Activated naive CD4-positive, alpha-beta T cell treated with anti-CD3 and anti-CD28 coated beads, Interleukin-2, amount 50 U/mL, for 72 hours (primary cell): ENCODE measurements at regions not wholly inside any gene's neighbourhood (a gene's known extent, or its start where the extent isn't known, plus 50 kb on each side); places are given as distances from the start of the nearest gene placed in this dataset.
"Not testable (repeated sequence)": the region's sequence is repeated elsewhere in the genome, so short reads cannot be mapped to it uniquely, and the experiment has no call there.

Source experiments
- ATAC-seq, 2 donors: fragments of 150-1000 bp; cut with Tn5 transposase; 2 replicates each; pipeline ENCODE4 v1.10.0; 2021; ENCODE audit warnings: mild to moderate bottlenecking in 2 of 2, moderate library complexity in 2 of 2
- DNase-seq, 2 donors: peaks; one replicate each; pipeline ENCODE4 v3.0.0; 2021 to 2022; ENCODE audit warnings: low spot score in 2 of 2
- H3K27ac Mint-ChIP-seq, 2 donors: one replicate each; pipeline ENCODE4 v1.8.0; 2022; ENCODE audit warnings: mild to moderate bottlenecking in 2 of 2, mixed read lengths in 2 of 2
- H3K36me3 Mint-ChIP-seq, 2 donors: one replicate each; pipeline ENCODE4 v1.8.0; 2022; ENCODE audit warnings: mixed read lengths in 2 of 2
- H3K9me3 Mint-ChIP-seq, 2 donors: one replicate each; pipeline ENCODE4 v1.8.0; 2022; ENCODE audit warnings: mixed read lengths in 2 of 2

DNA sequence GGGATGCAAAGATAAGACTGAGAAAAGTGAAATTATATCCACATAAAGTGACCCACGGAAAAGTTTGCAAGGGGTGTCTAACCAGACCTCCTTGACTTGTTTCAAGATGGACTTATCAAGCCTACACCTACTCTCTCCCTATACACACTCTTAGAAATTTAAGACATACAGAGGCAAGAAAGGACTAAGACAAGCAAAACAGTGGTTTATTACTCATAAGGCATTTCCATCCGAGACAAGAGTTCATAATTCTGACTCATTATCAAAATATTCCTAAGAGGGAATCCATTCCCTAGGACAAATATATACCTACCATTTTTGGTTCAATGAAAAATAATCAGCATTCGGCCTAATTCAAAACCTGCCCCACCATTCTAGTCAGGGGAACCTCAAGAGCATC, 232.6 kb upstream of the GPC6 start:
- no peak for ATAC-seq
- no peaks in the 10 kb centered on the region for H3K36me3 Mint-ChIP-seq
- no peak for DNase-seq
- peaks cover 27 to 28% of the 10 kb centered on the region in 2 donors for H3K9me3 Mint-ChIP-seq
- H3K27ac Mint-ChIP-seq = no peak overlapping the region

DNA sequence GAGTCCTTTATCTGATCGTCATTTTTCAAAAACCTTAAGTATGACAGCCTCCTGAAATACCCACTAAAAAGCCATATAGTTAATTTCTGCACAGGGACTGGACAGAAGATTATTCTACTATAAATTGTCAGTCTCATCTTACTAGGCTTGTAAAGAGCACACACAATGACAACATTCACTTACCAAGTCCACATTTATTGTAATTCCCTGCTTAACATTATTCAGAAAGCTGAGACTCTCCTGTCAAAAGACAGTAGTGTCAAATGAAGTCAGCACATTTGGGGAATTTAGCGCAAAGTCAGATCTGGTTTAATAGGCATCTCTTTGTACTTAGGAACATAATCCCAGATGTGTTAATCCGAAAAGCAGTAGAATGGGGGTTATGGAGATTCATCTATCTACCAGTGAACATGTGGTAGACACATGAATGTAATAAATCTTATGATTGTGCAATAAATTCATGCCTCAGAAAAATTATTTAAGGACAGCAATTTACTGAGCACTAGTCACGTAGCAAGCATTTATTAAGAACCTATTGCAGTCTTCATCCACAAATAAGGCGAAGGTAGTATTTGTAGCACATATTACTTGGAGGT, 224.6 kb upstream of the GPC6 start:
- ATAC-seq = no peak
- no peak for DNase-seq

DNA sequence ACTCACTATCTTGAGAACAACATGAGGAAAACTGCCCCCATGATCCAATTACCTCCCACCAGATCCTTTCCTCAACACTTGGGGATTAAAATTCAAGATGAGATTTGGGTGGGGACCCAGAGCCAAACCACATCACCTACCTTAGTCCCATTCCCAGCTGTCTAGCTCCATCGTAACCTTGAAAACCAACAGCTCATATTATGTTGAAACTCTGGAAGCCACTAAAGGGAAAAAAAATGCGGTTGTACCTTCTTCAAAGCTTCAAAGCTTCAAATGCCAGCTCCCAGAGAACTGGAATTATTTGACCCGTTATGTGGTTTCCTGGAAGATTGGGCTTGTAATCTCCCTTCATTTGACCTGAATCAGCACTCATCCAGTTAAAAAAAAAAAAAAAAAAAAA, 223.1 kb upstream of the GPC6 start:
- Mint-ChIP-seq H3K27ac (no peak overlapping the region), H3K9me3 (peaks cover 15 to 28% of the 10 kb centered on the region in 2 donors), H3K36me3 (peaks cover 0 to 10% of the 10 kb centered on the region in 2 donors)
- no peak for DNase-seq
- no peak for ATAC-seq

More for the DNA sequence above, 224.6 kb upstream of the GPC6 start:
- Mint-ChIP-seq H3K9me3 (peaks cover 12 to 22% of the 10 kb centered on the region in 2 donors), H3K36me3 (peaks cover 0 to 8% of the 10 kb centered on the region in 2 donors), H3K27ac (no peak overlapping the region)

DNA sequence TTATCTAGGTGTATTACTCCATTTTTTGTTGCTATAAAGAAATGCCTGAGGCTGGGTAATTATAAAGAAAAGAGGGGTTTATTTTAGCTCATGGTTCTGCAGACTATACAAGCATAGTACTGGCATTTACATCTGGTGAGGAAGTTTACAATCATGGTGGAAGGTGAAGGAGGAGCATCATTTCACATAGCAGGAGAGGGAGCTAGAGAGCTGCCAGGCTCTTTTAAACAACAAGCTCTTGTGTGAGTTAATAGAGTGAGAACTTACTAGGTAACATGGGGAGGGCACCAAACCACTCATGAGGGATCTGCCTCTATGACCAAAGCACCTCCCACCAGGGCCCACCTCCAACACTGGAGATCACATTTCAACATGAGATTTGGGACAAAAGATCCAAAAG, 221.7 kb upstream of the GPC6 start:
- DNase-seq = no peak
- Mint-ChIP-seq H3K27ac (no peak overlapping the region), H3K9me3 (peaks cover 15 to 31% of the 10 kb centered on the region in 2 donors), H3K36me3 (peaks cover 0 to 10% of the 10 kb centered on the region in 2 donors)
- no peak for ATAC-seq

DNA sequence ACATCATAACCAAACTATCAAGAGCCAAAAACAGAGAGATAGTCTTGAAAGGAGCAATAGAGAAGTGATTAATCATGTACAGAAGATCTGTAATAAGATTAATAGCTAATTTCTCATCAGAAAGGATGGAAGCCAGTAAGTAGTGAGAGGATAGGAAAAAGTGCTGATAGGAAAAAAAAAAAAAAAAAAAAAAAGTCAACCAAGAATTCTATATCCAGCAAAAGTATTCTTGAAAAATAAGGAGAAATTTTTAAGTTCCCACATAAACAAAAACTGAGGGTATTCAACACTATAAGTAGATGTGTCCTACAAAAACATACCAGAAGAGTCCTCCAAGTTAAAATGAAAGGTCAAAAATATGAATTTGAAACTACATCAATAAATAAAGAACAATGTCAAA, 218.7 kb upstream of the GPC6 start:
- Mint-ChIP-seq H3K27ac (no peak overlapping the region), H3K36me3 (peaks cover 0 to 10% of the 10 kb centered on the region in 2 donors), H3K9me3 (peaks cover 15 to 31% of the 10 kb centered on the region in 2 donors)
- no peak for DNase-seq
- no peak for ATAC-seq

DNA sequence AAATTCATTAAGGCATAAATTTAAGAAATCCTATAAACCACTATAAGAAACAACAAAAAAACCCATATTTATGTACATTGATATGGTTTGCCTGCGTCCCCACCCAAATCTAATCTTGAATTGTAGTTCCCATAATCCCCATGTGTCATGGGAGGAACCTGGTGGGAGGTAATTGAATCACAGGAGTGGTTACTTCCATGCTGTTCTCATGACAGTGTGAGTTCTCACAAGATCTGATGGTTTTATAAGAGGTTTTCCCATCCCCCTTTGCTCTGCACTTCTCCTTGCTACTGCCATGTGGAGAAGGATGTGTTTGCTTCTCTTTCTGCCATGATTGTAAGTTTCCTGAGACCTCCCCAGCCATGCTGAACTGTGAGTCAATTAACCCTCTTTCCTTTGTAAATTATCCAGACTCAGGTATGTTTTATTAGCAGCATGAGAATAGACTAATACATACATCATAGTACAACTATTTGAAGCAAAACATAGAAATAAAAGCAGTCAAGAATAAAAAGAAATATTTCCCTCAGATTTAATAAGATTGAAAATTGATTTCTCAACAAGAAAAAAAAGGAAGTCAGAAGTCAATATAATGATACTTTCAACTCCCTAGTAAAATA, 209.0 kb upstream of the GPC6 start:
- peaks cover 24 to 41% of the 10 kb centered on the region in 2 donors for H3K9me3 Mint-ChIP-seq
- H3K27ac Mint-ChIP-seq = no peak overlapping the region
- ATAC-seq (no peak), DNase-seq (no peak)
- peaks cover 0 to 18% of the 10 kb centered on the region in 2 donors for H3K36me3 Mint-ChIP-seq

DNA sequence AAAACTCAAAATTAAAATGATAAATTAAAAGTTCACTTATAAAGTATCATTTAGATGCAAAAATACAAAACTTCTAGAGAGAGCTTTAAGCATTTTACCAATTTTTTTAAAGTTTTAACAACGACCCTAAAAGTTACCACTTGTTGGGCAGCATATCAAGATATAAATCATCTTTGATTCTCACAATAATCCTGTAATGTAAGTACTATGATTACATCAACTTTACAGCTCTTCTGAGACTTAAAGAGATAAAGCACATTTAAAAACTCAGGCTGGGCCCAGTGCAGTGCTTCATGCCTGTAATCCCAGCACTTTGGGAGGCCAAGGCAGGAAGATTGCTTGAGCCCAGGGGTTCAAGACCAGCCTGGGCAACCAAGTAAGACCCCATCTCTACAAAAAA, 202.7 kb upstream of the GPC6 start:
- Mint-ChIP-seq H3K9me3 (peaks cover 0 to 9% of the 10 kb centered on the region in 2 donors), H3K27ac (no peak overlapping the region), H3K36me3 (no peaks in the 10 kb centered on the region)
- DNase-seq = no peak
- no peak for ATAC-seq

DNA sequence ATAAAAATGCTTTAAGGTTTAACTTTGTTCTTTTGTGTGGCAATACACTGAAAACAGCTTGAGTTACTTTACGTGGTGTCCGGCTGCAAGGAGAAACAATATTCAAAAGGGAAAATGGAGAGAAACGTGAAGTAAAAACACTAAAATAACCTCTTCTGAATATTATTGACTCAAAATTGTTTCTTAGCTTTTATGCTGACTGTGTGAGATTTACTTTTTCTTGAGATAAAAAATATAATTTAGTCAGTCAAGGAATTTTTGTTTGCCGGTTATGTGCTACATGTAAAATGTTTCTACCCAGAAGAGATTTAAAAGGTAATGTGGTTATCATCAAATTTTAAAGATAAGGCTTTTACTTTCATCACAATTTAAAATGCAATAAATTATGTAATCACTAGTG, 200.6 kb upstream of the GPC6 start:
- Mint-ChIP-seq H3K9me3 (peaks cover 0 to under 1% of the 10 kb centered on the region in 2 donors), H3K27ac (no peak overlapping the region), H3K36me3 (no peaks in the 10 kb centered on the region)
- ATAC-seq (no peak), DNase-seq (no peak)

DNA sequence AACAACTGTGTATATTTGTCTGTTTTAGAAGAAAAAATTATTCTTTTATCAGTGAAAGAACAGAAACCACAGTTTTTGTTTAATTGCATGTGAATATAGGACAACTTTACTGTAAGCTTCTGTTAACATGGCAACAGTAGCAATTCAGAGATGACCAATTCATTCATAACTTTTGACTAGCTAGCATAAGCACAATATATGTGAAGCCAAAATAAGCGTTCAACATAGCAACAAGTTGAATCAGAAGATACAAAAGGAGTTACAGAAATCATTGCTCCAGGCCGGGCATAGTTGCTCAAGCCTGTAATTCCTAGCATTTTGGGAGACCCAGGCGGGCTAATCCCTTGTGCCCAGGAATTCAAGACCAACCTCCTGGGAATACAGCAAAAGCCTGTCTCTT, 197.1 kb upstream of the GPC6 start:
- ATAC-seq (no peak), DNase-seq (no peak)
- peaks cover 0 to 5% of the 10 kb centered on the region in 2 donors for H3K9me3 Mint-ChIP-seq
- no peak overlapping the region for H3K27ac Mint-ChIP-seq
- H3K36me3 Mint-ChIP-seq = no peaks in the 10 kb centered on the region

DNA sequence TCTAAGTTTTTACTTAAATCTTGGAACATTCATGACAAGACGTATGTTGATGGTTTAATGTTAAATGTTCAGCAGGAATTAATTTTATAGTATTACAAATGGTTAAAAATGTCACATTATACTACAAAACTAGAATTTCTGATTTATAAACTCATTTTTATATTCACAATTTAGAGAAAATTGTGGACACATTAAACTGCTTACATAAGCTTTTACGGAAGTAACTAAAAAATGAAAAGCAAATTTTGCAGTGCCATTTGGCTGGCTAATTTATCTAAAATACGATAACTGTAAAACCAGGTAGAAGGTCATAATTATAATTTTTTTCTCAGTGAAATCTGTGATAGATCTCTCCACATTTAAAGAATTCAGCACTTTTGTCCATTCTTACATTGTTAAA, 190.2 kb upstream of the GPC6 start:
- DNase-seq (no peak), ATAC-seq (no peak)
- Mint-ChIP-seq H3K36me3 (peaks cover 0 to 5% of the 10 kb centered on the region in 2 donors), H3K27ac (no peak overlapping the region), H3K9me3 (peaks cover 5 to 19% of the 10 kb centered on the region in 2 donors)

DNA sequence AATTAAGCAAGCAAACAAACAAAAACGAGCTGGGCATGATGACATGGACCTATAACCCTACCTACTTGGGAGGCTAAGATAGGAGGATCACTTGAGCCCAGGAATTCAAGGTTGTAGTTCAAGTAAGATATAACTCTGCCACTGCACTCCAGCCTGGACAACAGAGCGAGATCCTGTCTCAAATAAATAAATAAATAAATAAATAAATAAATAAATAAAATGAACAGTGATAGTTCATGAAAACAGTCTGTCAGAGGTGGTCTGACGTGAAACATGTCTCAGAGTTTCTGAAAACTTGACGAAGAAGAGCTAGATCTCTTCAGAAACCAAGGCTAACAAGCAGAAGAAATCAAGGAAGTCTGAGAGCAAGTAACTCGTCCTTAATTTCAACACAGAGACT, 188.8 kb upstream of the GPC6 start:
- Mint-ChIP-seq H3K36me3 (peaks cover 0 to 5% of the 10 kb centered on the region in 2 donors), H3K9me3 (peaks cover 5 to 13% of the 10 kb centered on the region in 2 donors), H3K27ac (no peak overlapping the region)
- no peak for ATAC-seq
- DNase-seq = no peak

DNA sequence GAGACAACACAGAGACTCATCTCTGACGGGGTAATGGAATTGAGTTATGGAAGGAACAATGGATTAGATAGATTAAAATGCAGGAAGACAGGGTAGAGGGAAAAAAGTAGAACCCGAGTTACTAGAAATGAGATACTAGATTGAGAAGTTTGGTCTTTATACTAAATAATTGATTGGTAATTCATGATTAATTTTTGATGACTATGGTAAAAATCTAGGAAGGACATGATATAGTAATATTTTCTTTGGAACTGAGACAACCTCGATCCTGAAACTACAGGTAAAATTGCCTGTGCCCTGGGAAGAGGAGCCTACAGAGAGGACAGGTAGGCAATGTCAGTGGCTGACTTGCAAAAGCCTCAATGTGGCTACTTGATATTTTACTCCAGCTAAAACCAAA, 188.4 kb upstream of the GPC6 start:
- peaks cover 5 to 13% of the 10 kb centered on the region in 2 donors for H3K9me3 Mint-ChIP-seq
- no peak overlapping the region for H3K27ac Mint-ChIP-seq
- ATAC-seq (no peak), DNase-seq (no peak)
- peaks cover 0 to 5% of the 10 kb centered on the region in 2 donors for H3K36me3 Mint-ChIP-seq

DNA sequence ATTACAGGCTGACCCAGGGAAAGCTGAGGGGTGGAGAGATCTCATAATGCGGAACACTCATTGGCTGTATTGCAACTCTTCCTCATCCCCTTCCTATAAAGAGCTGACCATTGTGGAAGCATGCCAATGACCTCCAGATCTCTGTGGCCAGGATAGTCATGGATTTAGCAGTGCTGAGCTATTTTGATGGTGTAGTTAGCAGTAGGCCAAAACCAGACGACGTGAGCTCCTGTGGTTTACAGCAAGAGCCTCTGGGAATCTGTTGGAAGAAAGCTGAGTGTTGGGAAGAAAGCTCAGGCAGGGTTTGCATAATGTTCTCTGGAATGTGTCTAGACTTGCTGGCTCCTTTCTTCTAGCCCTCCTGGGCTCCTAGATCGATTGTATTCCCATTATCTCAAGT, 187.5 kb upstream of the GPC6 start:
- no peak overlapping the region for H3K27ac Mint-ChIP-seq
- DNase-seq = no peak
- H3K9me3 Mint-ChIP-seq = peaks cover 5 to 20% of the 10 kb centered on the region in 2 donors
- H3K36me3 Mint-ChIP-seq = peaks cover 0 to 5% of the 10 kb centered on the region in 2 donors
- ATAC-seq = no peak

DNA sequence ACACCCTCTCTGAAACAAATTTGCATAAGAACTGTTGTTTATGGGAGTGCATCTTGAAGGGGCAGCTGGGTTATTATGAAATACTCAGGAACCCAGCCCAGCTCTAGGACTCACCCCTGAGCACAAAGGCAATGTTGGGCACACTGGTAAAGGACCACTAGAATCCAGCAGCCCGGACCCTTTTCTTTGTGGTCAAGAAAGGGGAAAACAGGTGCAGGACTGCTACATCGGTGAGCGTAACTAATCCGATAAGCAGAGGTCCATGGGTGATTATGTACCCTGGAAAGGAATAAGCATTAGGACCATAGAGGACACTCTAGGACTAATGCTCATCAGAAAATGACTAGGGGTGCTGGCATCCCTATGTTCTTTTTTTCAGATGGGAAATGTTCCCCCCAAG, 185.0 kb upstream of the GPC6 start:
- H3K9me3 Mint-ChIP-seq = peaks cover 5 to 20% of the 10 kb centered on the region in 2 donors
- not testable (repeated sequence) for H3K36me3 Mint-ChIP-seq, ATAC-seq, H3K27ac Mint-ChIP-seq, DNase-seq

DNA sequence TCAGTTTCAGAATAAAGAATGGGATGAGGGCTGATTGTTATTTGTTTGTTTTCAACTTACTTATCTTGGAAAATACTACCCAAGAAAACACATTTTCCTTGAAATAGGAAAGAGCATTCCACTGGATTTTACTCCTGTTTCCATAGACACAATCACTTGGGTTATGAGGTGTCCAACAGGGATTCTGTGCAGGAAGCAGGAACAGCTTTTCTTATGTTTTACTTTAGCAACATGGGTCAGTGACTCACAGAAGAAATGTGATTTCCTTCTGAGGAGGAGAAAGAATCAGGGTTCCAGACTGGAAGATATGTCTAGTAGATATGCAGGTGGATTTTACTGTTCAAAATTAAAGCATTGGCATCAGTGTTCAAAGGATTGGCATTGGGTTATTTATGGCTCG, 180.8 kb upstream of the GPC6 start:
- Mint-ChIP-seq H3K36me3 (no peaks in the 10 kb centered on the region), H3K9me3 (peaks cover 0 to 11% of the 10 kb centered on the region in 2 donors), H3K27ac (no peak overlapping the region)
- ATAC-seq (no peak), DNase-seq (no peak)

DNA sequence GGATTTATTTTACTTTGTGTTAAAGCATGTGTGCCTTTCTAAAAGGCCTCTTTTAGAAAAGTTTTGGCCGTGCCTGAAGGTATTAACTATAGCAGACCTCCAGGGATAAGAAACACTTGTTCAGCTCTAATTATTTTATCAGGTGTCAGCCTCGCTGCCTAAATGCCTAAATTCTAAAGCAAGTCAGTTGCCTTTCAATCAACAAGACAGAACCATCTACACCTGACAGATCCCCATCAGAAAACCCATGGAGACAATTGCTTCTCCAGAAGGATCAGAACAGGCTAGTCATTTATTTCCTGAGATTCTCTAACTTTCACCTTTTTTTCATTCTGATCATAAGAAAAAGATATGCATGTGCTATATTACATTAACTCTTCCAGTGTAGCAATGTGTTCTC, 171.4 kb upstream of the GPC6 start:
- Mint-ChIP-seq H3K36me3 (no peaks in the 10 kb centered on the region), H3K9me3 (peaks cover 0 to 5% of the 10 kb centered on the region in 2 donors), H3K27ac (no peak overlapping the region)
- no peak for ATAC-seq
- no peak for DNase-seq

DNA sequence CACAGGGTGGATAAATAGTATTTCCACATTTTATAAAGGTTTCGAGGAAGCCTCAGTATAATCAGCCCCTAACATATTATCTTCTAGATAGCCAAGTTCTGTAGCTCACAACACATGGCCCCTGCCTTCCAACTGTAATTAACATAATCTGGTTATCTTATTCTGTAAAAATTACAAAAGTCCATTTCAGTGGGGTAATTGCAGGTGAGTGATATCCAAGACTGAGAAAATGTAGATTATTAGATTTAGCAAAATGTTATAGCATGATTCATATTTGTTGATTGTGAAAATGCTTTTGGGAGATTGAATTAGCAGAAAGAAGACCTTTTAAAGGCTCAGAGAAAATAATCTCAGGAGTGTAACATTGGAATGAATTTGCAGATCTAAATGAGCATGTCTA, 168.3 kb upstream of the GPC6 start:
- ATAC-seq (no peak), DNase-seq (no peak)
- Mint-ChIP-seq H3K27ac (no peak overlapping the region), H3K36me3 (no peaks in the 10 kb centered on the region), H3K9me3 (no peaks in the 10 kb centered on the region)

DNA sequence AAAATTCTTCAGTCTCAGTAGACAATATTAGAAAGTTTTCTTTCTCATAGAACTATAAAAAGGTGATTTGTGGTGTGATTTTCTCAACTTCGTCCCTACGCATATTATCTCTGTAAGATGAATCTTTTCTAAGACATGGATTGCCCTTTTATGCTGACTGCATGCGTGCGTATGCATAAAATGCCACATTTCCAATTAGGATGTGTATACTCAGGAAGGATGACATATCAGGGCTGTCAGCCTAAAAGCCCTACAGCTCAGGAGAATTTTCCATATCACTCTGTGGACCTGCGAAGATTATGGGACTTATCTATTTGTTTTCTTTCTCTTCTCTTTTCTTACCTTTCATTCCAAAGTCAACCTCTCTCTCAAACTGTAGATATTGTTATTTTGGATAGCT, 166.5 kb upstream of the GPC6 start:
- H3K36me3 Mint-ChIP-seq = no peaks in the 10 kb centered on the region
- H3K27ac Mint-ChIP-seq = no peak overlapping the region
- ATAC-seq (no peak), DNase-seq (no peak)
- peaks cover 3% of the 10 kb centered on the region in 2 donors for H3K9me3 Mint-ChIP-seq
